ENCODE measurements at regions not wholly inside any gene's neighbourhood (a gene's known extent, or its start where the extent isn't known, plus 50 kb on each side); places are given as distances from the start of the nearest gene placed in this dataset.
"Not testable (repeated sequence)": the region's sequence is repeated elsewhere in the genome, so short reads cannot be mapped to it uniquely, and the experiment has no call there.

DNA sequence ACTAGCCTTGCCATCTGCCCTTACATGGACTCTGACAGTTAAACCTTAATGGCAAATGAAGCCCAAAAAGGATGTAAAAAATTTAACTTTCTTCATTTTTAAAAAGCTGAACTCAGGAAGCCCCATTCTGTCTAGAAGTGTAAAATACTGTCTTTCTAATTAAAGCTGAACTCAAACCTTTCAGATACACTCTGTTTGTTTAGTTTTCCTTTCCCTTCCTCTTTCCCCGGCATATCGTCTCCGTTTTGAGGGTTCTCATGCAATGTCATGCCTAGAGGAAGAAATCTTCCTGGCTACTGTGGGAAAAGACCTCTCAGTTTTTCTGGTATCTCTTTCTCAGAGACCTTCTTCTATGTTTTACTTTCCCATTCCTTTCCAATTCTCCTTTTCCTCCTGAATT lies 841.5 kb downstream of the DTWD2 start:
- no peak for DNase-seq

DNA sequence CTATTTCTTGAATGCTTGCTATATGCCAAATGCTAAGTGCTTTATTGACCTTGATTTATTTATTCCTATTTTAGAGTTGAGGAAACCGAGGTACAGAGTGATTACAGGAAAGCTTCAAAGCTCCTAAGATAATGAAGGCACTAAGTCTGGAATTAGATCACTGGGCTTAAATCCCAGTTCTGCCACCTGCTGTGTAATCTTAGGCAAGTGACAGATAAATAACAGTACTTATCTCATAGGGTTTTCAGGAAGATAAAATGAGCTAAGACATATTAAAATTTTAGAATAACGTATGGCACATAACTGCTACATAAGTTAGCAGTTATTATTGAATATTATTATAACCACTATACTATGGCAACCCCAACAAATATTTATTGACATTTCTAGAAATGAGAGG lies 843.8 kb downstream of the DTWD2 start:
- DNase-seq: no peak

DNA sequence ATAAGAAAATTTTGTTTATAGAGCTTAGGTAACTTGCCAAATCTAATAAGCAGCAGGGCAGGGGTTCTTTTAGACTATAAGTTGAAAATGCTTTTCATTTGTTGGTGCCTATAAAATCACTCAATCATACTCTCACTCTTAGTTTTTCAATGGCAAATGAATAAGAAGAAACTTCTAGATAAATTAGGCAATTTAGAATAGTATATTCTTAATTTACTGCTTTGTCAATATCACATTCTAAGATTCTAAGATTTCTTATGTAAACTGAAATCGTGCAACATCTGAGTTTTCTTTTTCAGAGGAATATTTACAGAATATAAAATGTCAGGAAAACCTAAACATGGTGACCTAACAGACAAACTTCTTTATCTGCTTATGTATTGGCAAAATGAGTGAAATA lies 849.0 kb downstream of the DTWD2 start:
- no peak for DNase-seq

DNA sequence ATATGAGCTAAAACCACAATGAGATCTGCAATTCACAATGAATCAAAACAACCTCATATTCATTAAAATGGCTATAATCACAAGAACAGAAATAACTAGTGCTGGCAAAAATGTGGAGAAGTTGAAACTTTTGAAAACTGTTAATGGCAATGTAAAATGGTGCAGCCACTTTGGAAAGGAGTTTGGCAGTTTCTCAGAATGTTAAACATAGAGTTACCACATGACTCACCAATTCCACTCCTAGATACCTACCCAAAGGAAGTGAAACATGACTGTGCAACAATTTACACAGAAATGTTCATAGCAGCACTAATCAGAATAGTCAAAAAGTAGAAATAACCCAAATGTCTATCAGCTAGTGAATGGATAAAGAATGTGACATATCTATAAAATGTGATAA lies 862.2 kb downstream of the DTWD2 start:
- DNase-seq: no peak

DNA sequence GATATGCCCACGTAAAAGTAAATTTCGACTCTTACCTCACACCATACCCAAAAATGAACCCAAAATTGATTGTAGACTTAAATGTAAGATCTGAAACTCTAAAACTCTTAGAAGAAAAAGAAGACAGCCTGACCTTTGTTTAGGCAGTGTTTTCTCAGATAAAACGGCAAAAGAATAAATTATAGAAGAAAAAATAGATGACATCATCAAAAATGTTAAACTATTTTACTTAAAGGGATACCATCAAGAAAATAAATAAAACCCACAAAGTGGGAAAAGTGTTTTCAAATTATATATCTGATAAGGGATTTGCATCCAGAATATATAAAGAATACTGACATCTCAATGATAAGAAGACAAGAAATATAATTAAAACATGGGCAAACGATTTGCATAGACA lies 862.7 kb downstream of the DTWD2 start:
- DNase-seq: no peak

DNA sequence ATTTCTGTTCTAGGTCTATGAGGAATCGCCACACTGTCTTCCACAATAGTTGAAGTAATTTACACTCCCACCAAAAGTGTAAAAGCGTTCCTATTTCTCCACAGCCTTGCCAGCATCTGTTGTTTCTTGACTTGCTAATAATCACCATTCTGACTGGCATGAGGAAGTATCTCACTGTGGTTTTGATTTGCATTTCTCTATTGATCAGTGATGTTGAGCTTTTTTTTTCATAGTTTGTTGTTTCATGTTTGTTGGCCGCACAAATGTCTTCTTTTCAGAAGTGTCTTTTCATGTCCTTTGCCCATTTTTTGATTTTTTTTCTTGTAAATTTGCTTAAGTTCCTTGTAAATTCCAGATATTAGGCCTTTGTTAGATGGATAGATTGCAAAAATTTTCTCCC lies 867.1 kb downstream of the DTWD2 start:
- DNase-seq: no peak

DNA sequence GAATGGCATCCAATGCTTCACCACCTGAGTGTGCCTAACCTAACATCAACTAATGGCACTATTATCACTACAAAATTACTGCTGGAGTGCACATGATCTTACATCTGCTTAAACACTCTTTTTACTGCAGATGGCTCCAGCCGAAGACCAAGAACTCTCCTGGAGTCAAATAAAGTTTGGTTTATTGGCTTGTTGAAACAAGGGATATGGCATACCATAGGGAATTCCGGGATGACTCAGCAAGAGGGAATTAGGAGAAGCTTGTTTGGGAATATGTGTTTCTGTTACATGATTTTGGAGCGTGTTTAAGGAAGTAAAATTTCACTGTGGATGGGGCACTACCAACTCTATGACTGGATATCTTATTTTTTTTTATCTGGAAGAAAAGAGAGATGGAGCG lies 872.6 kb downstream of the DTWD2 start:
- no peak for DNase-seq

DNA sequence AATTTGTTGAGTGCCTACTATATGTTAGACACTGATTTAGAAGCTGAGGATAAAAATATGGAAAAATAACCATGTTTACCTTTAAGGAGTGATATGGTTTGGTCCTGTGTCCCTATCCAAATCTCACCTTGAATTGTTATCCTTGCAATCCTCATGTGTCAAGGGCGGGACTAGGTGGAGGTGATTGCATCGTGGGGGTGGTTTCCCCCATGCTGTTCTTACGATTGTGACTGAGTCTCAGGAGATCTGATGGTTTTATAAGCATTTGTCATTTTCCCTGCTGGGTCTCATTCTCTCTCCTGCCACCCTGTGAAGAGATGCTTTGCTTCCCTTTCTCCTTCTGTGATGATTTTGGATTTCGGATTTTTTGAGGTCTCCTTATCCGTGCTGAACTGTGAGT lies 876.4 kb downstream of the DTWD2 start:
- no peak for DNase-seq

DNA sequence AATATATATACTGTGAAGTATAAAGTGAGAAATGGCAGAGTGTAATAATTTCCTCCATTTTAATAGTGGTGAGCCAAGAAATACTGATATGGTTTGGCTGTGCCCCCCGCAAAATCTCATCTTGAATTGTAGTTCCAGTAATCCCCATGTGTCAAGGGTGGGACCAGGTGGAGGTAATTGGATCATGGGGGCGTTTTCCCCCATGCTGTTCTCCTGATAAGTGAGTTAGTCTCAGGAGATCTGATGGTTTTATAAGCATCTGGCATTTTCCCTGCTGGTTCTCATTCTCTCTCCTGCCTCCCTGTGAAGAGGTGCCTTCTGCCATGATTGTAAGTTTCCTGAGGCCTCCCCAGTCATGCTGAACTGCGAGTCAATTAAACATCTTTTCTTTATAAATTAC lies 881.1 kb downstream of the DTWD2 start:
- DNase-seq: not testable (repeated sequence)

DNA sequence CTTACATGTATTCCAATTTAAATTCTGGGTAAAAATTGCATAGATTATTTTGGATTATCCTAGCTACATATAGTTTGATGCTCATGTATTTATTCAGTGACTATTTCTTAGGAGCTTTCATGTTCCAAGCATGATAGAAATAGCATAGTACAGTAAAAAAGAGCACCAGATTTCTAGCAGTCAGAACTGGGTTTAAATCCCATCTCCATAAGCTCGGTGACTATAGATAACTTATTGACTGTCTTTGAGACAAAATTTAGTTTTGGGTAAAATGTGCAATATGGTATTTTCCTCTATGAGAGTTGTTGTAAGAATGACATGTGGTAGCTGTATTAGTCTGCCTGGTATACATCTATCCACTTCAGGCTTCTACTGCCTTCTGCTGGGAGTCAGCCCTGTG lies 889.6 kb downstream of the DTWD2 start:
- DNase-seq: no peak

DNA sequence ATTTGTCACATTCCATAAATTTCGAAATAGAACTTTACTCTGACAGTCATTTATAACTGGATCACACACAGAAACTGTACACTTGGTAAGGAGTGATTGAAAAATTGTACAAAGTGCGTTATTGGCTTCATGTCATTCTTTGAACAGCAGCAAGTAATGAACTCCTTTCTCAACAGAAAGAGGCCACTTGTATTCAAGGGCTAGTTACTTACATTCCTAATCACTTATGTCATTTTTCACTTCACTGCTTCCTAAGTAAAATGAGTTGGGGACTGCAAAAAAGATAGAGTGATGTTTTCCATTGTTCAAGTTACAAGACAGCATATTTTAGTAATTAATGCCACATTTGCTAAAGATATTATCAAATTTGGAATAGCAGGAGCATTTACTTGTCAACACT lies 893.2 kb downstream of the DTWD2 start:
- DNase-seq: peak in 1 of 2 experiments; percentile 2

DNA sequence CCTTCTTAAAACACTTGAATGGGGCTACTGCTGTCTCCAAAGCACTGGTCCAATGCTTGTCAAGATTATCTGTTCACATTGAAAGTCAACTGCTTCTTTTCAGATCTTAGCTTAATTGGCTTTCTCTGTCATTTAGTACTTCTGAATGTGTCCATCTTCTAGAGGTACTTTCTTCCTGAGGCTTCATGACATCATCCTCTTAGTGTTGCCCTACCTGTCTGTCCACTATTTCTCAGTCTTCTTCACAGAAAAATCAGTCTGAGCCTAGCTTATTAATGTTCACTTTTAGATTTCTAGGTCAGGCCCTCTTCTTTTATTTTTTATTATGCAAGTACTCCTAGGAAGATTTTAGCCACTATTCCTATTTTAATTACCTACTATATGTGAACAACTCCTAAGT lies 899.9 kb downstream of the DTWD2 start:
- no peak for DNase-seq

DNA sequence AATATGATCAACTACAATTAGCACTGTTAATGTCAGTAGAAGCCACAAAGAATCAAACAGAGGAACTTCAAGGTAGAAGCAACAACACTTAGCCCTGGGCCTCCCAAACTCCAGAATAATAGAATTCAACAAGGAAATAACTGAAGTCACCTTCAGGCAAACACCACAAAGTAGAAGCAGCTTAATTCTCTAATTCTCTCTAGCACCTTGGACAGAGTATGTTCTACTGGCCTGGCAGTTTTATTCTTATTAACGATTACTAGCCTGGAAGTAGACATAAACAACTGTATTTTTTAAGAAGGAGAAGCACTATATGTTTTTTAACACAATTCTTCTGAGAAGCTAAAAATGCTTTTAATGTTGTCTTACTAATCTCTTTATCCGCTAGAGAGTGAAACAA lies 911.9 kb downstream of the DTWD2 start:
- DNase-seq: no peak

DNA sequence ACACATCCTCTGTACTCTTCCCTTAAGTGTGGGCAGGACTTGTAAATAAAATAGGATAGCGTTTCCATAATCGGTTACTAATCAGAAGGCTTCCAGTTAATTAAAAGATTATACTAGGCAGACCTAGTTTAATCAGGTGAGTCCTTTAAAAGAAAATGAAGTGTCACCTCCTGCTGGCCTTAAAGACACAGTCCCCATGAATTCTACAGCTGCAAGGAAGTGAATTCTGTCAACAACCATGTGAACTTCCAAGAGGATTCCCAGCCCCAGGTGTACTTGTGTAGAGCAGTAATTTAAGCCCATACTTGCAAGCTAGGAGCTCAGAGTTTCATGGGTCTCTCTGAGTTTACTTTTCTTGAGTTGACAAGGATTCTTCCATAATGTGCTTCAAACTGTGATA lies 918.3 kb downstream of the DTWD2 start:
- DNase-seq: no peak

DNA sequence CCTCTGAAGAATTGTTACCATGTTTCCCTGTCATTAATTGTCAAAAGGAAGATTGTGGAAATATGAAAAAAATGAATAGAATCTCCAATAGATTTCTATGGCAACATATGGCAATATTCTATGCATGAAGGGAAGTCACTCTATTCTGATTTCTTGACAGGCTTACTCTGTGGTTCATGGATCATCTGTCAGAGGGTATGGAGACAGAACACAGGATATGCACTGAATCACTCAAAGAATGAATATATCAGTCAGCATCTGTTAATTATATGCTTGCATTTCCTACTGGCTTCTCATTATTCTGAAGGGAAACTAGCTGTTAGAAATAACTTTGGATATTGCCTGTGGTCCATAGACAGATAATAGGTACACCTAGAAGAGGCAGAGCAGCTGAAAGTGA lies 918.9 kb downstream of the DTWD2 start:
- no peak for DNase-seq

DNA sequence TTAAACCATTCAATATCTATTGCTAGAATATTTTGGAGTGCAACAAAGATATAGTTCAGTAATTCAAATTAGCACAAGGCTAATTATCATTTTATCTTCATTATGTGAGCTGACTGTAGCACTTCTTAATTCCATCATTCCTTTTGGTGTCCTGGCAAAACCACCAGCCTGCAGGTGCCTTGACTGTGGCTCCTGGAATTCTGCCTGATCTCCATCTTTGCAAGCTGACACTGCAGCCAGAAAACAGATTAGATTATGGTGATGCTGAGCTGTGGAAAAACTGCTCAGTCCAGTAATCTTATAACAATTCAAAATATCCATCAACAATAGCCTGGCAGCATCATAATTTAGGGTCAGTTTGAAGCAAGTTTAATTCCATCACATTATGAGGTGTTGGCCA lies 919.5 kb downstream of the DTWD2 start:
- DNase-seq: peak in 1 of 2 experiments; percentile 5

DNA sequence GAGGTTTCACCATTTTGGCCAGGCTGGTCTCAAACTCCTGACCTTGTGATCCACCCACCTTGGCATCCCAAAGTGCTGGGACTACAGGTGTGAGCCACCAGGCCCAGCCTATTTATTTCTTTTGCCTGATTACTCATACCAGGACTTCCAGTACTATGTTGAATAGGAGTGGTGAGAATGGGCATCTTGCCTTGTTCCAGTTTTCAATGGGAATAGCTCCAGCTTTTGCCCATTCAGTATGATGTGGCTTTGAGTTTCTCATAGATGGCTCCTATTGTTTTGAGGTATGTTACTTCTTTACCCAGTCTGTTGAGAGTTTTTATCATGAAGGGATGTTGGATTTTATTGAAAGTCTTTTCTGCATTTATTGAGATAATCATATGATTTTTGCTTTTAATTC lies 924.5 kb downstream of the DTWD2 start:
- peak in 1 of 2 experiments; percentile 15 for DNase-seq

DNA sequence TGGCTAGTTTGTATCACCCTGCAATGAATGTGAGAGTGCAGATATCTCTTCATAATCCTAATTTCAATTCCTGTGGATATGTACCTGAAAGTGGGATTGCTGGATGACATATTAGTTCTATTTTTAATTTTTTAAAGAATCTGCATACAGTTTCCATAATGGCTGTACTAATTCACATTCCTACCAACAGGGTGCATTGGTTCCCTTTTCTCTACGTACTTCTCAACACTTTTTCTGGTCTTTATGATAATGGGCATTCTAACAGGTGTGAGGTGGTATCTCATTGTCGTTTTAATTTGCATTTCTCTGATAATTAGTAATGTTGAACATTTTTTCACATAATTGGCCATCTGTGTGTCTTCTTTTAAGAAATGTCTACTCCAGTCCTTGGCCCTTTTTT lies 927.5 kb downstream of the DTWD2 start:
- DNase-seq: no peak

DNA sequence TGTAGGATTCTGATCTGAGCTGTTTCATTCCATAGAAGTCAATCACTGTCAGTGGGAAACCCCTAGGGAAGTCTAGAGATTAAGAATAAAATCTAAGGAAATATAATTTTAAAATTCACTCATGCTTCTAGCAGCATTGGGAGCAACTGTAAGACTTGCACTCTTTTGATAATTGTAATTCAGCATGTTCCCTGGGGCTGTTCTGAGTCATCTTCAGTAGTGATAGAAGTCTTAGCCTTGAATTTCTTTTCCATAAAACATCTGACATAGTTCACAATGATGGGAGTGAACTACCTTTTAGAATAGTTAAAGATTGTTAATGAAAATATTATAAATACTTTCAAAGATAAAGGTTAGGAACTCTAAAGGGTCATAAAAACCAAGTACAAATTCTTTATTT lies 935.8 kb downstream of the DTWD2 start:
- no peak for DNase-seq

DNA sequence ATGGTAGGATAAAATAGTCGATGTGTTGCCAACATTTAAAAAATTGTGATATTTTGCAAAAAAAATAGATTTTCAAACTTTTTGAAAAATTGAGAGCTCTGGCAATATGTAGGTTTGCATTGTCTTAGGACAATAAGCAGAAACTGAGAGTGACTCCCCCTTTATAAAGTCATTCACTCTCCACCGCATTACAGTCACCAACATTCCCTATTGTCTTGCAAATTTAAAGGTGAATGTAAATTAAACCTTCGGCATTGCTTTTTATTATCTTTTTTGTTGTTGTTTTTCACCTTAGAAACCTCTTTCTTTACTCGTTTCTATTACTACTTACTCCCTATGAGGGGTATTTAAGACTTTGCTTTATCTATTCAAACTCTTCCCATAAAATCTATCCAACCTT lies 944.2 kb downstream of the DTWD2 start:
- no peak for DNase-seq

DNA sequence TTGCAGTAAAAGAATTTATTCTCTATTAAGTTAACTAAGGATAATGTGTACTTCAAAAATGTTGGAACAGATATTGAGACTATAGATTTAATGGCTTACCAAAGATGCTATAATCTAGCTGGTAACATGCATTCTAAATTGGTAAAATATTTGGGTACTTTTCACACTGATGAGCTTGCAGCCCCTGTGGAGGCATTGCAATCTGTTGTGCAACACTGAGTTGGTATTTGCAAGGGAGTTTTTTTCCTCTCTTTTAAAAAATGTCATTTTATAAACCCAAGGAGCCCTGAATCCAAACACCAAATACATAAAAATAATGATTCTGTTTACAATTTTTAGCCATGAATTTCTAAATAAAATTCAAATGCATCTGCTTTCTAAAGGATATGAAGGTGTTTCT lies 944.8 kb downstream of the DTWD2 start:
- DNase-seq: no peak

DNA sequence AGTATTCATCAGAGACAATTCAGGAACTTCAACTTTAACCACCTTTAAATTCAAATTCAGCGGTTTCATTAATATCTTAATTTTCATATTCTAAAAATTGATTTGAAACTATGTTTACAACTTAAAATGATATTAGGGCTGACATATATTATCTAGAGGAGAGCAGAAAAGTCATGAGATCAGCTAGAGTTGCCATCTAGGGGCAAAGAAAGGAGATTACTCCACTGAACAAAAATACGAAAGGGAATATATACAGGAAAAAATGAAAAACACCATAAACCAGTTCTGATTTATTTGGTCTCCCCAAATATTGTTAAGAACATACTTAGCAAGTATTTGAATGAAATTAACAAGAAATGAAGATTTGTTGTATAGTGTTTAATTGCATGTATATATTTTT lies 946.3 kb downstream of the DTWD2 start:
- DNase-seq: no peak

DNA sequence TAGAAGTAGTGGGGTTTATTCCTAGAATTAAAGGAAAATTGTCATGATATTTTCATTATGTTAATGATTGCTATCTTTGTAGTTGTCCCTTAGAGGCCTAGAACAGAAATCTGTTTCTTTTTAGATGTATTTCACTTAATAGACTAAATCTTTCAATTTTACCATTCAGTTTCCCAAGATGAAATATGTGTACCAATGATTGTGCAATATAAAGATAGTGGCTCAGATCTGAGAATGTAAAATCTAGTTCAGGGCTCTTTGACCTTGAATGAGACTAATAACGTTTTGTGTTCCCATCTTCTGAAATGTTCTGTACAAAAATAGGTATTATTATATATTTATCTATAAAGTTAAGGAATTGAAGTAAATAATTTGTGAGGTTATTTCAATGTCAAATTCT lies 947.9 kb downstream of the DTWD2 start:
- DNase-seq: no peak

DNA sequence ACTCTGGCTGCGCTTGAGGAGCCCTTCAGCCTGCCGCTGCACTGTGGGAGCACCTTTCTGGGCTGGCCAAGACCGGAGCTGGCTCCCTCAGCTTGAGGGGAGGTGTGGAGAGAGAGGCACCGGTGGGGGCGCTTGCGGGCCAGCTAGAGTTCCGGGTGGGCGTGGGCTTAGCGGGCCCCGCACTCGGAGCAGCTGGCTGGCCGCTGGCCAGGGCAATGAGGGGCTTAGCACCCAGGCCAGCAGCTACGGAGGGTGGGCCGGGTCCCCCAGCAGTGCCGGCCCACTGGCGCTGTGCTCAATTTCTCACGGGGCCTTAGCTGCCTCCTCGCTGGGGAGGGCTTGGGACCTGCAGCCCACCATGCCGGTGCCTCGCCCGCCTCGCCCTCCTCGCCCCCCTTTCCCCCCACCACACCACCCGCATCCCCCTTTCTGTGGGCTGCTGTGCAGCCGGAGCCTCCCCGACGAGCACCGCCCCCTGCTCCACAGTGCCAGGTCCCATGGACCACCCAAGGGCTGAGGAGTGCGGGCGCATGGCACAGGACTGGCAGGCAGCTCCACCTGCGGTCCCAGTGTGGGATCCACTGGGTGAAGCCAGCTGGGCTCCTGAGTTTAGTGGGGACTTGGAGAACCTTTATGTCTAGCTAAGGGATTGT lies 954.5 kb downstream of the DTWD2 start:
- no peak for DNase-seq

DNA sequence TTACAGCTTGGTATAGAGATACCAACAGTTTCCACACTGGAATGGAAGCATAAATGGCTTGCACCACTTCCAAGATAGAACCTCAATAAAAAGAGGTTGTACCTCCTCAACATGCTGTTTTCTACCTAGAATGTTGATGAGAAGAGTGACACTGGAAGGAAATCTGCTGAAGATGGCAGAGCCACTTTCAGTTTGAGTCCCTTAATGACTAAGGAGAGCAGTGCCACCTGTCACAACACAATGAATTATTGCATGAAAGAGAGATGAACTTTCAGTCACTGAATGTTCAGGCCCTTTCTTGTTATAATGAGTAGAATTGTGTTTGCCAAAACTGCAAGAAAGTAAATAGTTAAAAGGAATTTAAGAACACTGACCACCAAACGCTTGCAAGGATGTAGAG lies 958.5 kb downstream of the DTWD2 start:
- DNase-seq: no peak

DNA sequence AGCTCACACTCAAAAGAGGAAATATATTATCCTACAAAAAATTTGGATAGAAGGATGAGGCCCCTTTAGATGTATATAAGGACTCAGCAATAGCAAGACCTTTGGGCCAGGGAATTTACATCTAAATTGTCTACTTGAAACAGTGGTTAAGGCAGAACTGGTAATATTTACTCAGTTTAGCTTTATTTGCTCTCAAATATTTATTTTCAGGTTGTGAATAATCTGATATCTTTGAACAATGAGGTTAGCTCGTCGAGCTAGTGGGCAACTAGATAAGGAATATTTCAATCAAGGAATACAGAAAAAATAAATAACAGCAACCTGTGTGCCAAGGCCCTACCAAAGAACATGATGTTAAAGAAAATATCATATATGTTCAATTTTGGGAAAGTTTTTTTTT lies 966.3 kb downstream of the DTWD2 start:
- no peak for DNase-seq

All from NCI-H446 (cell line).